NCI-H510A treated with DMSO at 0.1 percent for 48 hours (cell line): ENCODE measurements at regions not wholly inside any gene's neighbourhood (a gene's known extent, or its start where the extent isn't known, plus 50 kb on each side); places are given as distances from the start of the nearest gene placed in this dataset.
"Not testable (repeated sequence)": the region's sequence is repeated elsewhere in the genome, so short reads cannot be mapped to it uniquely, and the experiment has no call there.

ENCODE experiments used
- DNase-seq: peaks from one replicate; lab custom pipeline; 2025; lab: John Stamatoyannopoulos, UW

DNA sequence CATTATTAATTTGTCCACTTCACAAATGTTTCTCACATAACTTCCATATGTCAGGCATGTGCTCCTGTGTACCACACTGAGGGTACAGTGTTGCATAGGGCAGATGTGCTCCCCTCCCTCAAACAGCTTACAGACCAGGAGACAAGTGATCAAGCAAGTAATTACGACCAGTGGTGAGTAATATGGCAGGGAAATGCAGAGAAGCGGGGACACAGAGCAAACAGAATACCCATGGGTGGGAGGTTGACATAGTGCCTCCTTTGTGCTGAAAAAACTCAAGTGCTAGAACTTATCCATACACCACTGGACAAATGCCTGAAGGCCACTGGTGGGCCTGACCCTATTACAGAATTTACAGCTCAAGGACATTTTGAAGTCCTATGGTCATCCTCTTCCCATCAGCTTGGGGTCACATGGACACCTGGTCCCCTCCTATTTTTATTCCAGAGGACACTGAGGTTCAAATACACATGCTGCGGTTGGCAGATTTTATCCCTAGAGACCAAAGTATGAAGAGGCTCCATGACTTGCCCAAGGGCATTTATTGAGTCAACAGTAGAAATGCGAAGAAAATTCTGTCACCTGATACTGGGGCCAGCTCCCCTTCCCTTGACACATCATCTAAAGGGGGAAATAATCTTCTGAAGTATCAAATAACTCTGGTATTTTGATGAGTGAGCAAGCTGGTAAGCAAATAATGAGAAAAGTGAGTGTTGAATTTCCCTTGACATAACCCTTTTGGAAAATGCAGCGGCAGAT, 116.6 kb downstream of the QRSL1 start:
- DNase-seq = peak; percentile 79

- peak; percentile 79 for DNase-seq
These were observed 115.9 kb downstream of the QRSL1 start for GRCh38 chr6:106745197-106745770.

DNA sequence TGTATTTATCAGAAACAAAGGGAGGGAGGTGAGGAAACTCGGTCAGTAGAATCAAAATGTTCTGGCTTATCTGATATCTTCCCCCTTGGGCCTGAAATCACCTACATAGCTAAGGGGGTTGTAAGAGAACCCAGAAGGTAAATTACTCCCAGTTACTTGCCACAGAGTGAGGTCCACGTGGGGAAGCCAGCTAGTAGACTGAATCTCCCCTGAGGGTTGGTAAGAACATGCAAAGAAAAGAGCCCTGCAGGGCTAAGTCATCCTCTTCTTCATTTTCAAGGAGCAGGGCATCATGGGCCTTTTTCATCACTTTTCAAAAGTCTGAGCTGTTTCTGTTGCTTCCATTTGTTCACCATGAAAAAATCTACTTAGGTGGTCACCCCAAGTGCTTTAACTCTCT, 115.4 kb downstream of the QRSL1 start:
- DNase-seq = no peak

- not testable (repeated sequence) for DNase-seq
These were observed 114.7 kb downstream of the QRSL1 start for GRCh38 chr6:106744029-106744428.

DNA sequence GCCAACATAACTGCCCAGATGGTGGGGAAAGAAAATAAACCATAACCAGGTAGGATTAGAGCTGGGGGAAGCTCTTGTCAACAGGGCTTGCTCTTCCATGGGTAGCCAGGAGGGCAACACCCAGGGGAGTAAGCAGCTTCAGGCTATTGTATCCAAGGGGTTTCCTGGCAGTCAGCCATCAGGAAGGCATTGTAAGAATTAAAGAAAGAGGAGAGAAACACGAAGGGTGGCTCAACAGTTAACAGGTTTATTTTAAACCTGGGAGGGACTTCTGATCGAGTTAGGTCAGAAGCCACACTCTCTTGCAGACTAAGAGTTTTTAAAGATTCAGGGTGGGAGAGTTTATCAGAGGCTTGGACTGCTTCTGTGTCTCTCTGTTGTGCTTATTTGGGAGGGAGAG, 114.2 kb downstream of the QRSL1 start:
- DNase-seq = no peak

GRCh38 chr6:106740287-106740686, 110.9 kb downstream of the QRSL1 start:
- no peak for DNase-seq

GRCh38 chr6:106739387-106739786, 110.0 kb downstream of the QRSL1 start:
- DNase-seq = no peak

GRCh38 chr6:106736502-106736901, 107.1 kb downstream of the QRSL1 start:
- no peak for DNase-seq

DNA sequence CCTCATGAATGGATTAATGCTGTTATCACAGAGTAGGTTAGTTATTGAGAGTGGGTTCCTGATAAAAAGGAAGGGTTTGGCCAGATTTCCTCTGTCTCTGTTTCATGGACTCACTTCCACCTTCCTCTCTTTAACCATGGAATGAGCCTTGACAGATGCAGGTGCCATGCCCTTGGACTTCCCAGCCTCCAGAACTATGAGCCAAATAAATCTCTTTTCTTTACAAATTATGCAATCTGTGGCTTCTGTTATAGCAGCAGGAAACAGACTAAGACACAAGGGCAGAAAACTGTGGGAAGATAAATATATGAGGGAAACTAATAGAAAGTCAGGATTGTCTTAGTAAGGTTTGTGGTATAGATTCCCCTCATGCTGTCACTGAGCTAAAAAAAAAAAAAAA, 106.5 kb downstream of the QRSL1 start:
- DNase-seq = no peak

DNA sequence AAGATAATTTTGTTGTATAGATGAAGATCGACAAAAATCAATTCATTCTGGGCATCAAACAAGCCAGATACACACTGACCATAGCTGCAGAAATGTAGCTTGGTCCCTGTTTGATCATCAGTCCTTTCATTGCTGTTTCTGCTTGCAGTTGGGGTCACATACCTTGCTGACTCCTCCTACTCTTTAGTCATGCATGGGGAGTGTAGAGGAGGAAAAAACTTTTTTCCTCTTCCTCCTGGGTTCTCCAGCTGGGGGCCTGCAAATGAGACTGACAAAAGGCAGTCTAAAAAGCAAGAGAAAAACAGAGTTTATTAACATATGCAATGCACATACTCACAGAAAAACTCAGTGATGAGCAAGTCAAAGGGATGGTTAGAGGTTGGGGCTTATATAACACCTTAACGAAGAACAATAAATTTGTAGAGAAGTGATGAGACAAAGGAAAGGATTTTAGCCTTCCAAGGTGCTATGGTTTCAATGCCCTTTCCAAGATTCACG, 105.8 kb downstream of the QRSL1 start:
- no peak for DNase-seq

- no peak for DNase-seq
These were observed 104.0 kb downstream of the QRSL1 start for GRCh38 chr6:106733386-106733785.

- no peak for DNase-seq
These were observed 103.1 kb downstream of the QRSL1 start for GRCh38 chr6:106732376-106732940.

GRCh38 chr6:106731843-106732160, 102.4 kb downstream of the QRSL1 start:
- no peak for DNase-seq

DNA sequence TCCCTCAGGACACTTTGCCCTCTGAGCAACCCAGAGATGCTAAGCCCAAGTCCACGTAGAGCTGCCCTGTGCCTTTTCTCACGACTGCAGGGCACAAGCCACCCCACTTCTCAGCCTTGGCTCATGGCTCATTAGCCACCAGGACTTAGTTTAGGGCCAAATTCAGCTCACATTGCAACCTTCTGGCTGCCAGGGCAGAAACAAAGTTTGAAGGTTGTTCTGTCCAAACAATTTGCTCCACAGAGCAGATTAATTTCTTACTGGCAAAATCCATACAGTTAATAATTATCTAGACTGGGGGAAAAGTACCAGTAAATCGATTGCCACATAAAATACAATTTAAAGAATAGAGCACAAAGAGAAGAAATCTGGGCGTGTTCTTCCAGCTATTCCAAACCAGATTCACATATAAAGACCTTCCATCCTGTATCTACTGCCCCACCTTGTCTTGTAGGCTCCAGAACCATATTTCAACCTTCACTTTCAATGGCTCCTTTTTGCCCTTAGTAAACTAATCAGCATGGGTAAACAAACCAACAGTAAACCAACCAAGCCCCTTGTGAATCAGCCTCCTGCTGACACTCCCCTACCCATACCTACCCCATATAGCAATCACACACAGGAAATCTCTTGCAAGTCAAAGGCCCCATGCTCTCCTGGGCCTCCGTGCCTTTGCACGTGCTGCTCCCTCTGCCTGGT, 101.9 kb downstream of the QRSL1 start:
- no peak for DNase-seq

GRCh38 chr6:106730718-106731117, 101.3 kb downstream of the QRSL1 start:
- DNase-seq = no peak

GRCh38 chr6:106730264-106730663, 100.9 kb downstream of the QRSL1 start:
- DNase-seq = no peak

DNA sequence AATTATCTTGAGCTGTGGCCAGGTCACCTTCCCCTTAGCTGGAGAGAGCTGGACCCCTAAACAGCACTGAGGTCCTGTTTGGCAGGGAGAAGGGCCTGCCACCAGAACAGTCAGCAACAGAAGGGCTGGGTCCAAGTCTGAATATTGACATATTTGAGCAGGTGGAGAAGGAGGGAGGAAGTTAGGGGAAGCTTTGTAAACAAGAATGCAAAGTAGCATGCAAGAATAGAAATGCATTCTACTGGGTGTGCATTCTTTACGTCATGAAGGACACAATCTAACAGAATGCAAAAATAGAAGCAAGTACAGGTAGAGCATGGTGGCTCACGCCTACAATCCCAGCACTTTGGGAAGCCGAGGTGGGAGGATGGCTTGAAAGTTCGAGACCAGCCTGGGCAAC, 100.5 kb downstream of the QRSL1 start:
- DNase-seq = no peak

DNA sequence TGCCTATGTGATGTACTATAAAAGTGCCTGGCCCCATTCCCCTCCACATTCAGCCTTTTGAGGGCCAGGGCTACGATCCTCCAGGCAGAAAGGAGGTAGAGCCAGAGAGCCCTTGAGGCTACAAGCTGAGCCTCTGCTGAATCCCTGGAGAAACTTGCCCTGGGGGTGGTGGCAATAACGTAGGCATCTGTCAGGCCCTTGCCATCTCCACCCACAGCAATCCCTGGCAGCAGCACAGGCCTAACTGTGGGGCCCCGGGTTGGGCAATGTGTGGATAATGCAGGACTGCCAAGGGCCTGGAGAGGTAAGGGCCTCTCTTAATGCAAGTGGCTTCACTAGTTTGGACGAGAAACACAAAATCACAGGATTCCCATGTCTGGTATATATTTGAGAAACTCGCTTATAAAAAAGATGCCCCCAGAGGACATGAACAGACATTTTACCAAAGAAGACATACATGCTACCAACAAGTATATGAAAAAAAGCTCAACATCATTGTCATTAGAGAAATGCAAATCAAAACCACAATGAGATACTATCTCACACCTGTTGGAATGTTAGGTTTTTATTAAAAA, 99.0 kb downstream of the QRSL1 start:
- no peak for DNase-seq

GRCh38 chr6:106727480-106728149, 98.2 kb downstream of the QRSL1 start:
- peak; percentile 38 for DNase-seq

- no peak for DNase-seq
These were observed 95.5 kb downstream of the QRSL1 start for GRCh38 chr6:106724848-106725247.

DNA sequence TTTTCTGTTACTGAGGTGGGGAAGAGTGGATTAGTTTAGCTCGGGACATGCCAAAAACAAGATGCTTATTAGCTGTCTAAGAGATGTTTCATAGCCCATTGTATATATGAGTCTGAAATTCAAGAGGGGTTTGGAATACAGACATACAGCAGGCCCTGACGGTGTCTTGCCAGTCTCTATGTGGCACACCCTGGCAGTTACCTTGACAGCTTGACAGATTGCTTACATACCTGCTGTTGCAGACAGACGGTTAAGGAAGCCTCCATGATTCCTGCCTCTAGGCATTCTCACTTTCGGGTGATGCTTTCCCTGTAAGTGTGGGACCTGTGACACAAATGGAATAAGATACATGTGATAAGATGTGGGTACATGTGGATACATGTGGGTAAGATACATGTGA, 95.0 kb downstream of the QRSL1 start:
- DNase-seq = no peak

DNA sequence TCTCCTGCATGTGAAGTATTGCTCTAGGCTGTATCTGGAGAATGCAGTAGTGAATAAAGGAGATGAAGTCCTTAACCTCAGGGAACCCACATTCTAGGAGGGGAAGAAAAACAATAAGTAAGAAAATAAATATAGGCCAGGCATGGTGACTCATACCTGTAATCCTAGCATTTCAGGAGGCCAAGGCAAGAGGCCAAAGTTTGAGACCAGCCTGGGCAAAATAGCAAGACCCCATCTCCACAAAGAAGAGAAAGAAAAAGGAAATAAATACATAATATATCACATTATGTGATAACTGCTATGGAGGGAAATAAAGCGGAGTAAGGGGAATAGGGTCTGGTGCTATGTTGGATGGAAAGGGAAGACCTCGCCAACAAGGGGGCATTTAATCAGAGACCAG, 94.0 kb downstream of the QRSL1 start:
- not testable (repeated sequence) for DNase-seq
